ENCODE measurements at regions not wholly inside any gene's neighbourhood (a gene's known extent, or its start where the extent isn't known, plus 50 kb on each side); places are given as distances from the start of the nearest gene placed in this dataset.

GRCh38 chr6:159100395-159101182, 55.8 kb upstream of the TAGAP start:
- Histone ChIP-seq H3K36me3 (ENCODE audit: control insufficient read depth in 4 of 4, insufficient read depth in 4 of 4, low read length in 3 of 4) (no peaks in the 10 kb centered on the region), H3K27me3 (replicated peaks in 2 of 5; ENCODE audit: control insufficient read depth in 4 of 5, insufficient read depth in 5 of 5, low read length in 4 of 5) (no peaks in the 10 kb centered on the region), H3K4me1 (ENCODE audit: control extremely low read depth in 1 of 4, control insufficient read depth in 4 of 4, insufficient read depth in 4 of 4, low read length in 3 of 4) (peaks cover 7 to 46% (median 40%) of the 10 kb centered on the region in 4 experiments), H3K27ac (ENCODE audit: insufficient read depth in 1 of 2, low read depth in 1 of 2, low read length in 2 of 2, poor library complexity in 1 of 2, severe bottlenecking in 2 of 2) (no peak overlapping the region), H3K4me3 (ENCODE audit: control insufficient read depth in 1 of 7, extremely low read depth in 1 of 7, insufficient read depth in 4 of 7, low read depth in 2 of 7, low read length in 6 of 7) (no peak overlapping the region), H3K9me3 (ENCODE audit: control extremely low read depth in 1 of 5, control insufficient read depth in 4 of 5, insufficient read depth in 2 of 5, low read depth in 1 of 5, low read length in 4 of 5) (no peaks in the 10 kb centered on the region)
- WGBS (ENCODE audit: insufficient coverage) = 93% methylated on average over 13 of the region's 15 CpGs
- CTCF ChIA-PET = interaction anchor here (1.1 to 12.1 kb wide), 4 partner anchors 31 to 91 kb away, joined by 5 to 230 read pairs (median 48); partner anchors contain the start of gene TAGAP
- DNase-seq = no peak
- POLR2A ChIA-PET = interaction anchor here (0.6 to 0.7 kb wide), 2 partner anchors 56 to 1468 kb away, joined by 3 to 4 read pairs; partner anchors contain the start of gene TAGAP

GRCh38 chr6:159099961-159100360, 55.2 kb upstream of the TAGAP start:
- H3K27ac ChIP-seq (ENCODE audit: insufficient read depth in 1 of 2, low read depth in 1 of 2, low read length in 2 of 2, poor library complexity in 1 of 2, severe bottlenecking in 2 of 2) = no peak overlapping the region
- H3K36me3 ChIP-seq (ENCODE audit: control insufficient read depth in 4 of 4, insufficient read depth in 4 of 4, low read length in 3 of 4) = no peaks in the 10 kb centered on the region
- no peaks in the 10 kb centered on the region for H3K9me3 ChIP-seq (ENCODE audit: control extremely low read depth in 1 of 5, control insufficient read depth in 4 of 5, insufficient read depth in 2 of 5, low read depth in 1 of 5, low read length in 4 of 5)
- no peak for DNase-seq
- no peak overlapping the region for H3K4me3 ChIP-seq (ENCODE audit: control insufficient read depth in 1 of 7, extremely low read depth in 1 of 7, insufficient read depth in 4 of 7, low read depth in 2 of 7, low read length in 6 of 7)
- WGBS (ENCODE audit: insufficient coverage) = 94% methylated on average over 3 of the region's 3 CpGs
- peaks cover 5 to 46% (median 41%) of the 10 kb centered on the region in 4 experiments for H3K4me1 ChIP-seq (ENCODE audit: control extremely low read depth in 1 of 4, control insufficient read depth in 4 of 4, insufficient read depth in 4 of 4, low read length in 3 of 4)
- CTCF ChIA-PET = interaction anchor here (0.8 to 12.1 kb wide), 4 partner anchors 30 to 90 kb away, joined by 3 to 230 read pairs (median 5); partner anchors contain the start of gene TAGAP
- POLR2A ChIA-PET = interaction anchor here (0.6 kb wide), 1 partner anchor 48 kb away, joined by 4 read pairs; no protein-coding TSS in a partner anchor
- no peaks in the 10 kb centered on the region for H3K27me3 ChIP-seq (replicated peaks in 2 of 5; ENCODE audit: control insufficient read depth in 4 of 5, insufficient read depth in 5 of 5, low read length in 4 of 5)

GRCh38 chr6:159099276-159099675, 54.5 kb upstream of the TAGAP start:
- DNase-seq = peak in 2 of 3 donors; percentile 37 to 53
- WGBS (ENCODE audit: insufficient coverage) = 43% methylated on average over 1 of the region's 3 CpGs
- Histone ChIP-seq H3K27me3 (replicated peaks in 2 of 5; ENCODE audit: control insufficient read depth in 4 of 5, insufficient read depth in 5 of 5, low read length in 4 of 5) (no peaks in the 10 kb centered on the region), H3K36me3 (ENCODE audit: control insufficient read depth in 4 of 4, insufficient read depth in 4 of 4, low read length in 3 of 4) (no peaks in the 10 kb centered on the region), H3K27ac (ENCODE audit: insufficient read depth in 1 of 2, low read depth in 1 of 2, low read length in 2 of 2, poor library complexity in 1 of 2, severe bottlenecking in 2 of 2) (peak overlapping the region in 1 of 2 experiments; percentile 56), H3K9me3 (ENCODE audit: control extremely low read depth in 1 of 5, control insufficient read depth in 4 of 5, insufficient read depth in 2 of 5, low read depth in 1 of 5, low read length in 4 of 5) (no peaks in the 10 kb centered on the region), H3K4me3 (ENCODE audit: control insufficient read depth in 1 of 7, extremely low read depth in 1 of 7, insufficient read depth in 4 of 7, low read depth in 2 of 7, low read length in 6 of 7) (no peak overlapping the region), H3K4me1 (ENCODE audit: control extremely low read depth in 1 of 4, control insufficient read depth in 4 of 4, insufficient read depth in 4 of 4, low read length in 3 of 4) (peaks cover 7 to 46% (median 40%) of the 10 kb centered on the region in 4 experiments)
- CTCF ChIA-PET = interaction anchor here (0.8 to 12.1 kb wide), 5 partner anchors 29 to 90 kb away, joined by 3 to 230 read pairs (median 5); partner anchors contain the start of gene TAGAP
- POLR2A ChIA-PET = interaction anchor here (0.6 kb wide), 1 partner anchor 49 kb away, joined by 4 read pairs; no protein-coding TSS in a partner anchor

GRCh38 chr6:159098636-159099106, 53.9 kb upstream of the TAGAP start:
- Histone ChIP-seq H3K36me3 (ENCODE audit: control insufficient read depth in 4 of 4, insufficient read depth in 4 of 4, low read length in 3 of 4) (no peaks in the 10 kb centered on the region), H3K9me3 (ENCODE audit: control extremely low read depth in 1 of 5, control insufficient read depth in 4 of 5, insufficient read depth in 2 of 5, low read depth in 1 of 5, low read length in 4 of 5) (no peaks in the 10 kb centered on the region), H3K4me1 (ENCODE audit: control extremely low read depth in 1 of 4, control insufficient read depth in 4 of 4, insufficient read depth in 4 of 4, low read length in 3 of 4) (peaks cover 7 to 44% (median 37%) of the 10 kb centered on the region in 4 experiments), H3K27ac (ENCODE audit: insufficient read depth in 1 of 2, low read depth in 1 of 2, low read length in 2 of 2, poor library complexity in 1 of 2, severe bottlenecking in 2 of 2) (peak overlapping the region in 1 of 2 experiments; percentile 56), H3K27me3 (replicated peaks in 2 of 5; ENCODE audit: control insufficient read depth in 4 of 5, insufficient read depth in 5 of 5, low read length in 4 of 5) (no peaks in the 10 kb centered on the region), H3K4me3 (ENCODE audit: control insufficient read depth in 1 of 7, extremely low read depth in 1 of 7, insufficient read depth in 4 of 7, low read depth in 2 of 7, low read length in 6 of 7) (peak overlapping the region in 1 of 7 experiments; percentile 13)
- ChIA-PET CTCF (interaction anchor here (0.9 to 1.2 kb wide), 3 partner anchors 41 to 91 kb away, joined by 3 to 4 read pairs (median 3); no protein-coding TSS in a partner anchor), POLR2A (no interaction called here)
- peak; percentile 67 to 89 (median 83) for DNase-seq
- 20% methylated on average over 8 of the region's 14 CpGs for WGBS (ENCODE audit: insufficient coverage)

- Histone ChIP-seq H3K4me1 (ENCODE audit: control extremely low read depth in 1 of 4, control insufficient read depth in 4 of 4, insufficient read depth in 4 of 4, low read length in 3 of 4) (peaks cover 7 to 41% (median 35%) of the 10 kb centered on the region in 4 experiments), H3K36me3 (ENCODE audit: control insufficient read depth in 4 of 4, insufficient read depth in 4 of 4, low read length in 3 of 4) (no peaks in the 10 kb centered on the region), H3K9me3 (ENCODE audit: control extremely low read depth in 1 of 5, control insufficient read depth in 4 of 5, insufficient read depth in 2 of 5, low read depth in 1 of 5, low read length in 4 of 5) (no peaks in the 10 kb centered on the region), H3K27ac (ENCODE audit: insufficient read depth in 1 of 2, low read depth in 1 of 2, low read length in 2 of 2, poor library complexity in 1 of 2, severe bottlenecking in 2 of 2) (no peak overlapping the region), H3K27me3 (replicated peaks in 2 of 5; ENCODE audit: control insufficient read depth in 4 of 5, insufficient read depth in 5 of 5, low read length in 4 of 5) (no peaks in the 10 kb centered on the region), H3K4me3 (ENCODE audit: control insufficient read depth in 1 of 7, extremely low read depth in 1 of 7, insufficient read depth in 4 of 7, low read depth in 2 of 7, low read length in 6 of 7) (no peak overlapping the region)
- ChIA-PET POLR2A (no interaction called here), CTCF (interaction anchor here (0.6 to 1.9 kb wide), 5 partner anchors 11 to 90 kb away, joined by 3 to 5 read pairs (median 3); no protein-coding TSS in a partner anchor)
- no peak for DNase-seq
- 100% methylated on average over 8 of the region's 8 CpGs for WGBS (ENCODE audit: insufficient coverage)
These were observed 52.5 kb upstream of the TAGAP start for GRCh38 chr6:159097256-159097655.

- Histone ChIP-seq H3K4me3 (ENCODE audit: control insufficient read depth in 1 of 7, extremely low read depth in 1 of 7, insufficient read depth in 4 of 7, low read depth in 2 of 7, low read length in 6 of 7) (no peak overlapping the region), H3K27ac (ENCODE audit: insufficient read depth in 1 of 2, low read depth in 1 of 2, low read length in 2 of 2, poor library complexity in 1 of 2, severe bottlenecking in 2 of 2) (no peak overlapping the region), H3K9me3 (ENCODE audit: control extremely low read depth in 1 of 5, control insufficient read depth in 4 of 5, insufficient read depth in 2 of 5, low read depth in 1 of 5, low read length in 4 of 5) (no peaks in the 10 kb centered on the region), H3K4me1 (ENCODE audit: control extremely low read depth in 1 of 4, control insufficient read depth in 4 of 4, insufficient read depth in 4 of 4, low read length in 3 of 4) (peaks cover 7 to 37% (median 29%) of the 10 kb centered on the region in 4 experiments), H3K36me3 (ENCODE audit: control insufficient read depth in 4 of 4, insufficient read depth in 4 of 4, low read length in 3 of 4) (no peaks in the 10 kb centered on the region), H3K27me3 (replicated peaks in 2 of 5; ENCODE audit: control insufficient read depth in 4 of 5, insufficient read depth in 5 of 5, low read length in 4 of 5) (no peaks in the 10 kb centered on the region)
- CTCF ChIA-PET = interaction anchor here (0.9 to 3.3 kb wide), 10 partner anchors 8 to 88 kb away, joined by 3 to 15 read pairs (median 4); partner anchors contain the start of gene TAGAP
- no peak for DNase-seq
- WGBS (ENCODE audit: insufficient coverage) = no CpG with 5 or more reads among the region's 6 CpGs
- POLR2A ChIA-PET = no interaction called here
These were observed 50.8 kb upstream of the TAGAP start for GRCh38 chr6:159095616-159096015.
